ELF-1 (cell line): ENCODE measurements at regions not wholly inside any gene's neighbourhood (a gene's known extent, or its start where the extent isn't known, plus 50 kb on each side); places are given as distances from the start of the nearest gene placed in this dataset.

Experiments
- DNase-seq: peaks from one replicate; pipeline ENCODE4 v3.0.0-alpha.2; 2016; ENCODE audit warnings: low read depth, low spot score

DNA sequence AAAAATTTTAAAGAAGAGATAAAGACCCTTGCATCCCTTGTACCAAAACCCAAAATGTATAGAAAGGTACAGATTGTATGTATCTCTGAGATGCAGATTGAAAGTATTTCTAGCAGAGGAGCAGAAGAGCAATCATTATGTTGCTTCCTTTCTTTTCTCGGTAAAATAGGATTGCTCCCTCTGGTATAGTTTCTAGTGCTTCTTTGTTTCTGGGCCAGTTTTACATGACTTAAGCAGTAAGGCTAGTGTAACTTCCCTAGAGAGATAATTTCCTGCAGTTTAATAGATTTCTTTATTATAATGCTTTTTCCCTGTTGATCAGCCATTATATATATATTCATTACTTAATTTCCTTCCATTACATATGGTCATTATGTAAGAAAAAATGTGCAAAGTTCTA is 496.2 kb upstream of the RGS18 start:
- no peak for DNase-seq

DNA sequence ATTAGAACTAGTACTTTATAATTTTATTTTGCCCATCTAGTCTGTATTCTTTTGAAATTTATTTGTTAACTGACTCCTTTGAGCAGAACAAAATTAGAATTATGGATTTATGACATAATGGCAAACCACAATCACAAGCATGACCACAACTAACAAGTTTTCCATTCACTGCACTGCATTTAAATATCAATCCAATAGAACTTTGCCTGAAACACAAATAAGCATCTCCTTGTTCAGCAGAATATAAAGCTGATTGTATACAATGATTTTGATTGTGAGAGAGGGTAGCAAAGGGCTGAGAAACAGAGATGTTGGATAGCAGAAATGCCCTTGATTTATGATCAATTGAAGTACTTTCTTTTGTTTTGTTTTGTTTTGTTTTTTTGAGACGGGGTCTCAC is 495.5 kb upstream of the RGS18 start:
- no peak for DNase-seq

DNA sequence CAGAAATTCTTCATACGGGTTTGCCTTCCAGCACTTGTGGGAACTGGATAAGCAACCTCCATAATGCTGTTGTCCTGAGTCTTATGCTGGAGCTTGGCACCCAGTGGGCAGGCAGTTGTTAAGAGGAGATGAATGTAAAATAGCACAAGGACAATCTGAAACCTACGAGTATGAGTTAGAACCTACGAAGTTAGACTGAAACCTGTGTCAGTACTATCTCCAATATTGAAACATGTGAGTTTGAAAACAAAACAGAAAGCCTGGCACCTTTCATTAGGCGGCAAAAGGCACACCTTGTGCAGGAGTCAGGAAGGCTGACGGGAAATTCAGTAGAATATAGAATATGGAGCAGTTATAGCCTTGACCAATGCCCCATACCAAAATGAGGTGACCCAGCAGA is 489.7 kb upstream of the RGS18 start:
- DNase-seq = no peak

DNA sequence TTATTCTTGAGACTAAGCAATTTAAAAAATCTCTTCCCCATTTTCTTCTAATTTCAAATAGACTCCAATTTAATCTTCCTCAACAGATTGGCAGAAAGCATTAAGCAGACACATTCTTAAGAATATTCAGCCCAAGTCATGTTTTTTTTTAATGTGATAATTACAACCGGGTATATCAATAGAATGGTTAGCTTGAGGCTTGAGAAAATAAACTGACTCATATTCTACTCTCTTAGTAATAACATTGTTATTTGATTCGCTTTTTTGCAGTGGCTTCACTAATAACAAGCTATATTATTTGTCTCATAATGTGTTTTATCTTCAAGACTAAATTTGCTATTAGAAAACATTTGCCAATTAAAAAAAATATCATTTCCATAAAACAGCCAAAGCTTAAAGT is 488.6 kb upstream of the RGS18 start:
- no peak for DNase-seq

DNA sequence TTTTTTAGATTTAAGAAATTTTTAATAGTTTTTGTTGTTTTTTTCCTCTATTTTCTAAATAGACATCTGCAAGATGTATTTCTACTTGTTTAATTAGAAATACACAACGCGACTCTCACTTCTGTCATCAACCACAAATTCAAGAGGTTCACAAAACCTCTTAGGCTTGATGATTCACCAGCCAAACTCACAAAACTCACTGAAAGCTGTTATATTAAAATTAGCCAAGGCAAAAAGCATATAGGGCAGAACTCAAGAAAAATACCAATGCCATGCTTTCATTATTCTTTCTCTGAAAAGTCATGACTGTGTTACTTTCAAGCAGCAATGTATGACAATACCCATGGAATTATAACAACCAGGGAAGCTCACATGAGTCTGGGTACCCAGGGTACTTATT is 487.0 kb upstream of the RGS18 start:
- DNase-seq = no peak

DNA sequence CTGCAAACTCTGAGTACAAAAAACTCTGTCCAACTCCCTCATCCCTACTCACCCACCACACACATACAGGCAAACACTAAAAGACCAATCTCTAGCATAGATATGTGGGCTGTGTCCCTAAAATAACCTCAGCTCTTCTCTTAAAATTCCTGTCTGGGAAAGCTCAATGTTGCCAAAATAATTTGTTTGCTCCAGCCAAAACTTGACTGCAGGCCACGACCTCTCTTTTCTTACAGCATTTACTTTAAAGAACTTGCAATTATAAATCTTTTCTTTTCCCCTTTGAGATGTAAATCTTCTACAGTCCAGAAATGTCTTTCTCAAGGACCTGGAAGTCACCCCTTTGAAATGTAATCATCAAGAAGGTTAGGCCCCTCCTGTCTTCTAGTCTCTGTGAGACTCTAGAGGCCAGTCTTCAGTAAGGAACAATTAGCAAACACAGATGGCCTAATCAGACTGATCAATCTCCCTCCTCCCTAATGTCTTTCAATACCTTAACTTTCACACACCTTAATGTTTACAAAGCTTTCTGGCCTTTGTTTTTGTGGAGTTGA is 483.6 kb upstream of the RGS18 start:
- peak; percentile 10 for DNase-seq

DNA sequence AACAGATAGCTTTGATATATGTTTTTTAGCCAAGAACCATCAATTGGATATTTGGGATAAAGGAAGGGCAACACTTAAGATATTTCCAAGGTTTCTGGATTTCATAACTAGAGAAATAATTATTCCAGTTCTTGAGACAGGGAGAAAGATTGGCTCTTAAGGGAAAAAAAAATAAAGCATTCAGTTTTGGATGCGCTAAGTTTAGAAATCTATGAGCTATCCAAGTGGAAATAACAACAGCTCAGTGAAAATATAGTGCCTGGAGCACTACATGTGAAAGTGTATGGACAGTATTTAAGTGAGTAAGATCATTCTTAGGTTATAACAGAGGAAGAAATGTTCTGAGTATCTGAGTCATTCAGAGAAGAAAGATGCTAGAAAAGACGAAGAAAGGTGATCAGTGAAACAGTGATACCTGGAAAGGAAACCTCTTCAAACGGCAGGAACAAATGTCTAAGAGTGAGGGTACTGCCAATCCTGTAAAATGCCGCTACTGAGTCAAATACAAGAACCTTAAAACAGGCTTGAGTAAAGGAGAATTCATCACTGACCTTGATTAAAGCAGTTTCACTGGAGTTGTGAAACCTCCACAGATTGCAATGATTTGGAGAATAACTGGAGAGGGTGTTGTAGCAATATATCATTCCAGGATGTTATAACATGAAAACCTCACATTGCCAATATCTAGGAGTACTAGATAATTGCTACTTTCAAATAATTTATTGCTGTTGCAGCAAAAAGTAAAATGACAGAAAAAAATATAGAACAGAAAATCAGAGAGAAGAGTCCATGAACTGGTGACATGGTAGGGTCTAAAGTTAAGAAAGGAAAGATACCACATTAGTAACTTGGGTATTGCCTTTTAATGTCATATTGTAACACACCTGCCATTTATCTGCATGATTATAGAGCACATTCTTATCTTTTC is 482.1 kb upstream of the RGS18 start:
- no peak for DNase-seq

DNA sequence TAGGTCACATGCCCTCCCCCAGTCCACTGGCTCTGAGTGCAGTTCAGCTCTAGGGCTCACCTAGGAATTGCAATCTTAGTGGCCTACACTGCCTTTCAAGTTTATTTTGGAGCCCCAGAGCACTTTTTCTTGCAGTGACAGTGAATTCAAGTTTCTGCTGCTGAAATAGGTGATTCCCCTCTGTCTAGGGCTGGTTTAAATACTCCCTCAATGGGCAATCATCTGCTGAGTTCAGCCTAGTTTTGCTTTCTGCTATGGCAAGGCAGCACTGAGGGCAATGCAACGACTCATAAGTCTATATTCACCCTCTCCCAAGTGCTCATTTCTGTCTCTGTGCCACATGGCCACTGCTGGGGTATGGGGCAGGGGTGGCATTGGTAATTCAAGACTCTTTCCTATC is 472.6 kb upstream of the RGS18 start:
- no peak for DNase-seq

DNA sequence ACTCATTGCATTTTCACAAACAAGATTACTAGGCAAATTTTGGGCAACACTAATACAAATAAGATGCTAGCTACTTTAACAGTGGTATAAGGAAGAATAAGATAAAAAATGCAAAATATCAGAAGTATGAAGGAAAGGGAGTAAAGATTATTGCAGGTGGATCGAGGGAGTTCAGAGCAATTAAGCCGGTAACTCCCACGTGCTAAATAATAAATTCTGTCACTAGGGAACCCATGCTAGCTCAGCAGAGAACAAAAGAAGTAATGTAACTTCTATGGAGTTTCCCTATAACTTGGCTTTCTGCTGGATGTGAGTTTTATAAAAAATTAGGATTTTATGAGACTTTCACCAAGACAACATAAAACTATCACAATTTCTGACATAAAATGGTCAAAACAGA is 470.5 kb upstream of the RGS18 start:
- DNase-seq = no peak

DNA sequence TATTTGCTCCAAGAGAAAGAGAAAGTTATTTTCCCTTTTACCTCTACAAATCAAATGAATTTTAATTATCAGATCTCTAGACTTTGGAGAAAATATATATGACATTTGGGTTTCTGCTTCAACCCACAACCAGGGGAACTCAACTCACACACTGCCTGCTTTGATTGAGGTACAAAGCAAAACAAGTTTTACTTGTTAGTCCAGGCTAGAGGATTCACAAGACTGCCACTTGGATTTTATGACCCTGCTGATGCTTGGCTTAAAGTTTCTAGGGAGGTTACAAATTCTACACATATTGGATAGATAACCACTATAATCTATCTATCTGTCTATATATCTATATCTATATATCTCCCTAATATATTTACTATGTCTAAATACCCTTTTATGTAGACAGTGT is 467.3 kb upstream of the RGS18 start:
- DNase-seq = peak; percentile 4

DNA sequence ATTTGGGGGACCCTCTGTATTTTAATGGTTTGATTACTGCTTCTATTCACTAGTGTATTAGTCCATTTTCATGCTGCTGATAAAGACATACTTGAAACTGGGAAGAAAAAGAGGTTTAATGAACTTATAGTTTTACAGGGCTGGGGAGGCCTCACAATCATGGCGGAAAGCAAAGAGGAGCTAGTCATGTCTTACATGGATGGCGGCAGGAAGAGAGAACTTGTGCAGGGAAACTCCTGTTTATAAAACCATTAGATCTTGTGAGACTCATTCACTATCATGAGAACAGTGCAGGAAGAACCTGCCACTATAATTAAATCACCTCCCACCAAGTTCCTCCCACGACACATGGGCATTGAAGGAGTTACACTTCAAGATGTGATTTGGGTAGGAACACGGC is 464.5 kb upstream of the RGS18 start:
- DNase-seq = no peak

DNA sequence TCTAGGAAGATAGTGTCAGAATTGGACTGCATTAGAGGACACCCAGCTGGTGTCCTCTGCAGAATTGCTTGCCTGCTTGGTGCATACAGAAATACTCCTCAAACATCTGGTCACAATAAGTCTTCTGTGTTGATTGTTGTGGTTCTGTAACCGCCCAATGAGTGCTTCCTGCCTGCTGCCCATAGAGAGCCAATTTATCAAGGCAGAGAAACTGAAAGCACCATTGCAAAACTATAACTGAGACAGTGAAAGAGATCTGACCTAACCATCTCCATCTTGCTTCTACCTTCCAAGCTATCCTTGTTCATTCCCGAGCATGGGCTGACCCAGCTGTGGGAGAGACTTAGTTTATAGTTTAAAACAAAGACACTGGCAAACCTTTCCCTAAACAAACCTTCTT is 462.4 kb upstream of the RGS18 start:
- DNase-seq = no peak

DNA sequence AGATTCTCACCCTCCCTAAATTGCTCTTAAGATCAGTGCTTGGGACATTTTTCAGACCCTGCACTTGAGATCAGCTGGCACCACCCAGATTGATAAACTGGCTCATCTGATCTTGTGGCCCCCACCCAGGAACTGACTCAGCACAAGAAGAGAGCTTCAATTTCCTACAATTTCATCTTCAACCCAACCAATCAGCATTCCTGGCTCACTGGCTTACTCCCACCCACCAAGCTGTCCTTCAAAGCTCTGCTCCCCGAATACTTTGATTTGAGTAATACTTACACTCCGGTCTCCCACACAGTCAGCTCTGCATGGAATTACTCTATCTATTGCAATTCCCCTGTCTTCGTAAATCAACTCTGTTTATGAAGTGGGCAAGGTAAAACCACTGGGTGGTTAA is 461.9 kb upstream of the RGS18 start:
- DNase-seq = no peak

DNA sequence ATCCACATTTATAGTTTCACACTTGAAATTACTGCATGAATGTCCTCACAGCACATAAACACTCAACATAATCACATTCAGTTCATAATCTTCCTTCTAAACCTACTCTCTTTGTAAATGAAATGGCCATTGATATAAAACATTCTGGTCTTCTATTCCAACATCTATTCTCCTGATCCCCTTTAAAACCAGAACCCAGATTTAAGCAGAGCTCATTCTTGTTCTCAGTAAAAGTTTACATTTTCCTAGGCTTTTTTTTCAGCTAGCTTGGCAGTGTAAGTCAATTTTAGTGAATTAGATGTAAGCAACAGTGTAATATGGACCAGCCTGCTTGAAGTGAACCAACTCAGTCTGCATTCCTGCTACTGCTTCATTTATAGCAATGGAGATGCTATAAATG is 460.7 kb upstream of the RGS18 start:
- no peak for DNase-seq

DNA sequence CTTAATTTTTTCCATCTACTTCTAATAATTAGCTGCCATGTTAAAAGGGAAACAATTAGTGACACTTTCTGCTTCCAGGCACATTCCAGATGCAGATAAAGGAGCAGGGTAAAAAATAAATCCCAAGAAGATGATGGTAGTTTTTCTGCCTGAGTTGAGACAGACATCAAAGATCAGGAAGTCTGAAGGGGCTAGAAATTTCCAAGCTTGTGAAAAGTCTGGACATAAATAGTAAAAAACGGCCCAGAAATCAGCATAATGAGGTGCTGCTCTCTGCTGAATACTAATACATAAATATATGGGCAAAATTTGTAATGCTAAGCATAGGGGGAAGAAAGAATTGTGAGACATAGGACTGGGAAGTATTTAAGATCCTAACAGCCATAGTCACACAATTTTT is 460.0 kb upstream of the RGS18 start:
- no peak for DNase-seq

DNA sequence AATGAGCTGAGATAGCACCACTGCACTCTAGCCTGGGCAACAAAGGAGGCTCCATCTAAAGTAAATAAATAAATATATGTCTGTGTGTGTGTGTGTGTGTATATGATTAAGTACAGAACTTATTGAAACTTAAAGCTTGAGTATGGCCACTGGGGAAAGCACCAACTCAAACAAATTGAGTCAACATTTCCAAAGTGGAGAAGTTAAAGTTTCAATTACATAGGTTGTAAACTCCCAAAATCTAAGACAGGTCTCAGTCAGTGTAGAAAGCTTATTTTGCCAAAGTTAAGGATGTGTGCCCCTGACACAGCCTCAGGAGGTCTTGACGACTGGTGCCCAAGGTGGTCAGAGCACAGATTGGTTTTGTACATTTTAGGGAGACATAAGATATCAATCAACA is 458.9 kb upstream of the RGS18 start:
- DNase-seq = no peak

DNA sequence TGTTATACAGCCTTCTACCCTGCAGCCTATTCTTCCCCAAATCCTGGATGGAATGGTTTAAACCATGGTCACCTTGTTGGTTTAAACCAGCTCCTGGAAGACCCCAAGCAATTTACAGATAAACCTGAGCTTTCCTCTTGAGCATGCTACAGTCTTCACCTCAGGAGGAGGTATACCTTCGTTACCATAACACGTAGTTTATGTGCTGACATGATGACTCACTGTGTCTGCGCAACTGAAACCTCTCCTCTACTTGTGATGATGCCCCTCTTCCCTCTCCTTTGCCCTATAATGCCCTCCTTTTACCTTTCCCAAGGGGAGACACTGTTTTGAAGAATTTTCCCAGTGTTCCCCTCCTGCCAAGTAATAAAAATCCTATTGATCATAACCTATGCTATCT is 457.3 kb upstream of the RGS18 start:
- DNase-seq = no peak

DNA sequence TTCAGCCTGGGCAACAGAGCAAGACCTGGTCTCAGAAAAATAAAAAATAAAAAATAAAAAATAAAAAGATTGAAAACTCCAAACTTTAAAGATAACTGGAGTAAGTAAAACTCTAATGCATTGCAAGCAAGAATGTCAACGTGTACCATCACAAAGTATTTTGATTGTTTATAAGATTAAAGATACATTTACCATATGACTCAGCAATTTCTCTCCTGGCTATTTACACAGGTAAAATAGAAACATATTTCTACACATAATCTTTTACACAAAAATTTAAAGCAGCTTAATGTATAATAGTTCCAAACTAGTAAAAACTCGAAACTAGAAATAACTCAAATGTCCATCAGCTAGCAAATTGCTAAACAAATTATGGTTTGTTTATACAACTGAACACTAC is 456.1 kb upstream of the RGS18 start:
- DNase-seq = no peak

DNA sequence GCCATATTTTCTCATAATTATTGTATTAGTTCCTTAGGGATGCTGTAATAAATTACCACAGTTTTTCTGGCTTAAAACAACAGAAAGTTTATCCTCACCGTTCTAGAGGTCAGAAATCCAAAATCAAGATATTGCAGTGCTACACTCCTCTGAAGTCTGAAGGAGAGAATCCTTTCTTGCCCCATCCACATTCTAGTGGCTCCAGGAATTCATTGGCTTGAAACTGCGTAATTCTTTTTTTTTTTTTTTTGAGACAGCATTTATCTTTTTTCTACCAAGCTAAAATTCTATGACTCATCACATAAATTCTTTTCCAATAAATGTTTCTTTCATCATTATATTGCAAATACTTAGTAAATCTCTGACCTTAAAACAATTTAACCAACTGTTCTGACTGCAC is 451.0 kb upstream of the RGS18 start:
- DNase-seq = no peak

DNA sequence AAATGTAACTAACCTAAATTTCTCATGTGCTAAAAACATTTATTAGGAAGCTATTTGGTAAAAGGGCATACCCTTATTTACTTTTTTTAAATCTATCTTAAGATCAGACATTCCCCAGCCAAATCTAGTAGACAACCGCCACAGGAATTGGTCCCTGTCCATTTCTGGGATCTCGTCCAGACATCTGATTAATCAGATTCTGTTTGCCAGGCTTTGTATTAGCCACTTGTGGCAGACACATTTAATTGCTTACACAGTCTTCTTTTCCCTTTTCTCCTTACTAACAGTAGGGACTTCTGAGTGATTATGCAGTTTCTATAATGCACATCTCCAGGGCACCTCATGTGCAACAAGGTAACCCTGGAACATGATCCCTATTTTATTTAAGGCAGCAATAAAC is 449.0 kb upstream of the RGS18 start:
- DNase-seq = no peak

DNA sequence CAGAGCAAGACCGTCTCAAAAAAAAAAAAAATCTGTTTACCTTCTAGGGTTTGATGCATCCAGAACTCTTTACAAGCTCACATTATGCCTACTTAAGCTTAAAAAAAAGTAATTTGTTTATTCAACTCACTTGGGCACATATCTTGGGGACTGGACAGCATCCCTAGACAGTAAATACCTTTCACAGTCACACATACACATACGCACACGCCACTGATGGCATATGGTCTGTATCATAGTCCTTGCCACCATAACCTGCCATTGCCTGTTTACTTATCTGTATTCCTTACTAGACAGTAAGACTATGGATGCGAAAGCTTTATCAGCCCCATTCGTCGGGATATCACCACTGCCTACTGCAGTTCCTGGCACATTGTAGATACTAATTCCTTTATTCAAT is 446.3 kb upstream of the RGS18 start:
- DNase-seq = no peak

DNA sequence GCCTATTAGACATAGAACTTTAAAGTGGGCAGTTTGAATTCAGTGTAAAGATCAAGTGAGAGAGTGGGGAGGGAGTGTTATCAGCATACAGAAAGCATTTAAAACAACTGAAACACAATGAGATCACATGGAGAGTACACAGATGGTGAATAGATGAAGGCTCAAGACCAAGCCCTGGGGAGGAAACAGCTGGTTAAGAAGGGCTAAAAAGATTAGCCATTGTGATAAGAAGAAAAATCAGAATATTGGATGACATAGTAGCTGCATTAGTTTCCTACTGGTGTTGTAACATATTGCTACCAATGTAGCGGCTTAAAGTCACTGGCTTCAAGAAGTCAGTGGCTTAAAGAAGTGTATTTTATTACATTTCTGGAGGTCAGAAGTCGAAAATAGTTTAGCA is 443.4 kb upstream of the RGS18 start:
- no peak for DNase-seq

DNA sequence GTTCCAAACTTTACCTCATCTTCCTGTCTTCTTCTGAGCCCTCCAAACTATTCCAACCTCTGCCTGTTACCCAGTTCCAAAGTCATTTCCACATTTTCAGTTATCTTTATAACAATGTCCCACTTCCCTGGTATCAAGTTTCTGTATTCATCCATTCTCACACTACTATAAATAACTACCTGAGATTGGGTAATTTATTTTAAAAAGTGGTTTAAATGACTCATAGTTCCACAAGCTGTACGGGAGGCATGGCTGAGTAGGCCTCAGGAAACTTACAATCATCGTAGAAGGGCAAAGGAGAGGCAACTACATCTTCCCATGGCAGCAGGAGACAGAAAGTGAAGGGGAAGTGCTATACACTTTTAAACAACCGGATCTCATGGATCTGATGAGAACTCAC is 428.5 kb upstream of the RGS18 start:
- DNase-seq = no peak
